Stimulated activated CD8-positive, alpha-beta memory T cell treated with anti-CD3 and anti-CD28 coated beads, Interleukin-15, amount 100 ng/mL, for 24 hours (primary cell): ENCODE measurements at regions not wholly inside any gene's neighbourhood (a gene's known extent, or its start where the extent isn't known, plus 50 kb on each side); places are given as distances from the start of the nearest gene placed in this dataset.

Experiments
- DNase-seq: peaks from one replicate; pipeline ENCODE4 v3.0.0-alpha.2; 2020; ENCODE audit warnings: low read depth

- DNase-seq, result no peak
These were observed 747.7 kb downstream of the C6orf118 start for GRCh38 chr6:164561656-164562055.

- DNase-seq, result no peak
These were observed 754.5 kb downstream of the C6orf118 start for GRCh38 chr6:164554700-164555476.

- no peak for DNase-seq
These were observed 755.2 kb downstream of the C6orf118 start for GRCh38 chr6:164554226-164554625.

- no peak for DNase-seq
These were observed 757.7 kb downstream of the C6orf118 start for GRCh38 chr6:164551706-164552105.

GRCh38 chr6:164547076-164547475, 762.3 kb downstream of the C6orf118 start:
- DNase-seq, result no peak

- no peak for DNase-seq
These were observed 763.1 kb downstream of the C6orf118 start for GRCh38 chr6:164546263-164546662.

GRCh38 chr6:164534070-164534766, 775.2 kb downstream of the C6orf118 start:
- no peak for DNase-seq

GRCh38 chr6:164533045-164533362, 776.4 kb downstream of the C6orf118 start:
- DNase-seq, result no peak

GRCh38 chr6:164532198-164533044, 777.0 kb downstream of the C6orf118 start:
- no peak for DNase-seq

GRCh38 chr6:164531736-164532135, 777.7 kb downstream of the C6orf118 start:
- DNase-seq, result no peak

GRCh38 chr6:164528539-164528938, 780.9 kb downstream of the C6orf118 start:
- DNase-seq, result no peak

- DNase-seq, result no peak
These were observed 786.2 kb downstream of the C6orf118 start for GRCh38 chr6:164523087-164523654.

GRCh38 chr6:164520916-164521315, 788.5 kb downstream of the C6orf118 start:
- DNase-seq, result no peak

- DNase-seq, result no peak
These were observed 802.0 kb downstream of the C6orf118 start for GRCh38 chr6:164507206-164507940.

GRCh38 chr6:164505425-164505824, 804.0 kb downstream of the C6orf118 start:
- DNase-seq, result no peak

GRCh38 chr6:164502833-164503232, 806.6 kb downstream of the C6orf118 start:
- DNase-seq, result no peak

GRCh38 chr6:164495882-164496495, 813.4 kb downstream of the C6orf118 start:
- no peak for DNase-seq

GRCh38 chr6:164478426-164478825, 831.0 kb downstream of the C6orf118 start:
- DNase-seq, result no peak

- no peak for DNase-seq
These were observed 831.6 kb downstream of the C6orf118 start for GRCh38 chr6:164477790-164478189.

- DNase-seq, result no peak
These were observed 832.3 kb downstream of the C6orf118 start for GRCh38 chr6:164477101-164477500.

- no peak for DNase-seq
These were observed 840.0 kb downstream of the C6orf118 start for GRCh38 chr6:164469276-164469949.
